CD14-positive monocyte (primary cell): ENCODE measurements at regions not wholly inside any gene's neighbourhood (a gene's known extent, or its start where the extent isn't known, plus 50 kb on each side); places are given as distances from the start of the nearest gene placed in this dataset.

ENCODE experiments used
- DNase-seq, 3 donors: peaks; one replicate each; pipeline ENCODE4 v3.0.0-alpha.2; 2011 to 2022
- H2AFZ ChIP-seq: 2 replicates; pipeline ENCODE4 v1.6.0; 2012; ENCODE audit warnings: mild to moderate bottlenecking, low read depth, low read length, inconsistent platforms; ENCODE audit not compliant: insufficient read depth, poor library complexity, severe bottlenecking
- H3K27ac ChIP-seq, 2 donors: 1 replicate in 1 of 2; 2 replicates in 1 of 2; pipeline ENCODE4 v1.5.1; 2012 to 2013; ENCODE audit warnings: low read length in 2 of 2, control low read depth in 1 of 2, inconsistent platforms in 1 of 2, low read depth in 1 of 2, mild to moderate bottlenecking in 1 of 2
- H3K27me3 ChIP-seq, 2 donors: one replicate each; pipeline versions ENCODE4 v1.6.0 to v1.6.1; 2011 to 2013; ENCODE audit warnings: low read length in 2 of 2; ENCODE audit not compliant: control insufficient read depth in 2 of 2, insufficient read depth in 2 of 2
- H3K36me3 ChIP-seq, 2 donors: replicated peaks in 1 of 2; 1 replicate in 1 of 2; 2 replicates in 1 of 2; pipeline versions ENCODE4 v1.5.1 to v1.6.1; 2012 to 2013; ENCODE audit warnings: low read length in 2 of 2, control low read depth in 1 of 2, inconsistent platforms in 1 of 2, mild to moderate bottlenecking in 1 of 2; ENCODE audit not compliant: insufficient read depth in 2 of 2, control insufficient read depth in 1 of 2
- H3K4me1 ChIP-seq, 2 donors: 1 replicate in 1 of 2; 2 replicates in 1 of 2; pipeline versions ENCODE4 v1.5.1 to v1.6.1; 2012 to 2013; ENCODE audit warnings: low read length in 2 of 2, control low read depth in 1 of 2, inconsistent platforms in 1 of 2, mild to moderate bottlenecking in 1 of 2, moderate library complexity in 1 of 2; ENCODE audit not compliant: insufficient read depth in 2 of 2, control insufficient read depth in 1 of 2
- H3K4me2 ChIP-seq: replicated peaks from 2 replicates; pipeline ENCODE3; 2012; ENCODE audit warnings: low read length, moderate library complexity, mild to moderate bottlenecking; ENCODE audit not compliant: poor library complexity, severe bottlenecking; ENCODE audit errors: extremely low read depth
- H3K4me3 ChIP-seq, 3 experiments: fragments of 200-600 bp in 1 of 3; sonication (generic) in 1 of 3; replicated peaks in 1 of 3; 1 replicate in 2 of 3; 2 replicates in 1 of 3; pipeline ENCODE4 v1.5.1; 2011 to 2013; ENCODE audit warnings: low read length in 3 of 3, mild to moderate bottlenecking in 3 of 3, control low read depth in 2 of 3, low read depth in 2 of 3, inconsistent platforms in 1 of 3, moderate library complexity in 1 of 3
- H3K79me2 ChIP-seq: 2 replicates; pipeline ENCODE4 v1.6.0; 2012; ENCODE audit warnings: mild to moderate bottlenecking, control low read depth, inconsistent platforms, low read length, moderate library complexity; ENCODE audit not compliant: insufficient read depth
- H3K9ac ChIP-seq: 2 replicates; pipeline ENCODE4 v1.6.0; 2017; ENCODE audit warnings: low read length, mild to moderate bottlenecking; ENCODE audit not compliant: insufficient read depth, poor library complexity, severe bottlenecking
- H3K9me3 ChIP-seq, 2 donors: replicated peaks in 1 of 2; 1 replicate in 1 of 2; 2 replicates in 1 of 2; pipeline versions ENCODE4 v1.5.1 to v1.6.1; 2012 to 2013; ENCODE audit warnings: low read length in 2 of 2, control low read depth in 1 of 2; ENCODE audit not compliant: control insufficient read depth in 1 of 2, insufficient read depth in 1 of 2
- H4K20me1 ChIP-seq: 2 replicates; pipeline ENCODE4 v1.6.0; 2012; ENCODE audit warnings: mild to moderate bottlenecking, low read length, control low read depth, moderate library complexity; ENCODE audit not compliant: insufficient read depth
- H3K27ac Mint-ChIP-seq, 7 donors: one replicate each; pipeline ENCODE4 v1.8.0; 2020; ENCODE audit warnings: mild to moderate bottlenecking in 7 of 7, mixed read lengths in 7 of 7, moderate library complexity in 6 of 7, inconsistent platforms in 2 of 7
- H3K27me3 Mint-ChIP-seq, 3 donors: one replicate each; pipeline ENCODE4 v1.8.0; 2021 to 2022; ENCODE audit warnings: low read depth in 3 of 3, mild to moderate bottlenecking in 3 of 3, mixed read lengths in 3 of 3, moderate library complexity in 3 of 3, inconsistent platforms in 1 of 3
- H3K36me3 Mint-ChIP-seq, 2 donors: one replicate each; pipeline ENCODE4 v1.8.0; 2020; ENCODE audit warnings: mixed read lengths in 2 of 2, inconsistent platforms in 1 of 2, mild to moderate bottlenecking in 1 of 2
- H3K4me1 Mint-ChIP-seq: one replicate; pipeline ENCODE4 v1.8.0; 2020; ENCODE audit warnings: mild to moderate bottlenecking, mixed read lengths
- H3K4me3 Mint-ChIP-seq, 2 donors: one replicate each; pipeline ENCODE4 v1.8.0; 2020; ENCODE audit warnings: mild to moderate bottlenecking in 2 of 2, mixed read lengths in 2 of 2, moderate library complexity in 1 of 2
- H3K9me3 Mint-ChIP-seq, 7 donors: one replicate each; pipeline ENCODE4 v1.8.0; 2020 to 2022; ENCODE audit warnings: mixed read lengths in 7 of 7, mild to moderate bottlenecking in 6 of 7, moderate library complexity in 6 of 7, inconsistent platforms in 2 of 7
- CTCF ChIP-seq: fragments of 200-600 bp; IDR thresholded peaks from one replicate; pipeline ENCODE4 v1.8.0; 2022; ENCODE audit warnings: antibody characterized with exemption, mild to moderate bottlenecking
- WGBS: methylation state at CpG from one replicate; pipeline ENCODE4 v1.1.5; 2013; ENCODE audit warnings: missing lambda C conversion rate; ENCODE audit not compliant: insufficient coverage; 5-methylcytosine and 5-hydroxymethylcytosine counted together
- intact Hi-C, 2 donors: fragments of 100-400 bp; cut with micrococcal nuclease; formaldehyde crosslinking; loops; one replicate each; pipeline versions ENCODE4 v1.15.0 to v1.15.1; 2023

GRCh38 chr2:10515887-10516286 is 67.8 kb upstream of the ODC1 start:
- Mint-ChIP-seq H3K27me3 (peaks cover 1 to 6% (median 3%) of the 10 kb centered on the region in 3 donors), H3K27ac (no peak overlapping the region), H3K4me1 (no peaks in the 10 kb centered on the region), H3K4me3 (no peak overlapping the region), H3K36me3 (peaks cover 0 to 5% of the 10 kb centered on the region in 2 donors), H3K9me3 (peaks cover 12 to 31% (median 24%) of the 10 kb centered on the region in 7 donors)
- Histone ChIP-seq H3K4me1 (no peaks in the 10 kb centered on the region), H3K27ac (no peak overlapping the region), H3K36me3 (no peaks in the 10 kb centered on the region), H3K79me2 (no peaks in the 10 kb centered on the region), H3K27me3 (no peaks in the 10 kb centered on the region), H4K20me1 (no peaks in the 10 kb centered on the region), H3K9me3 (peaks cover 22 to 30% of the 10 kb centered on the region in 2 donors), H3K4me2 (no peak overlapping the region), H2AFZ (no peak overlapping the region), H3K9ac (no peak overlapping the region), H3K4me3 (no peak overlapping the region)
- TF ChIP-seq CTCF, result no peak
- intact Hi-C loops, result no loop called here
- DNase-seq, result no peak
- no CpG with 5 or more reads among the region's 1 CpG for WGBS

DNA sequence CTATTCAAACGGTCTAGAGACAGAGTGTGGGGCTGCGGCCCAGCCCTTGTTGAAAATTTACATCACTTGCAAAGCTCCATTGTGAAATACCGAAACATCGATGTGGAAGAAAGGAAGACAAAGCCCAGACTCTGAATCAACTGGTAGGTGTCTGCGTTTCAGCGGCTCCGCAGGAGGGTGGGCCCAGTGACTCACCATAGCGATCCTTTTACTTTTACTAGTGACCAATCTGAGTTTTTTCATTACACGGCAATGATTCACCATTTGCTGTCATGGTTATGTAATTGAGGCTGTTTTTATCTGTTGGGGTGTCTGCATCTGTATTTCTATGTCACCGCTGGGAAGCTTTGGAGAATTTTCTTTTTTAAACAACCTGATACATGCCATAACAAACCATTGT is 66.6 kb upstream of the ODC1 start:
- H3K9me3 Mint-ChIP-seq, result peaks cover 12 to 31% (median 24%) of the 10 kb centered on the region in 7 donors
- H3K4me1 Mint-ChIP-seq, result no peaks in the 10 kb centered on the region
- intact Hi-C loops, result no loop called here
- H3K27me3 Mint-ChIP-seq, result peaks cover 6% of the 10 kb centered on the region in 3 donors
- Histone ChIP-seq H3K4me2 (no peak overlapping the region), H3K36me3 (no peaks in the 10 kb centered on the region), H3K9me3 (peaks cover 22 to 30% of the 10 kb centered on the region in 2 donors), H2AFZ (no peak overlapping the region), H3K4me1 (no peaks in the 10 kb centered on the region), H4K20me1 (no peaks in the 10 kb centered on the region), H3K27me3 (no peaks in the 10 kb centered on the region), H3K27ac (no peak overlapping the region), H3K4me3 (no peak overlapping the region), H3K9ac (no peak overlapping the region), H3K79me2 (no peaks in the 10 kb centered on the region)
- WGBS, result 100% methylated on average over 4 of the region's 10 CpGs
- DNase-seq, result no peak
- no peak overlapping the region for H3K27ac Mint-ChIP-seq
- peaks cover 0 to 5% of the 10 kb centered on the region in 2 donors for H3K36me3 Mint-ChIP-seq
- H3K4me3 Mint-ChIP-seq, result no peak overlapping the region
- TF ChIP-seq CTCF, result no peak
